GM13976 (cell line): ENCODE measurements at regions not wholly inside any gene's neighbourhood (a gene's known extent, or its start where the extent isn't known, plus 50 kb on each side); places are given as distances from the start of the nearest gene placed in this dataset.

Experiments used
- DNase-seq: peaks from one replicate; pipeline ENCODE4 v3.0.0; 2012; ENCODE audit warnings: low spot score
- CTCF ChIP-seq: IDR thresholded peaks from 2 replicates; pipeline ENCODE4 v1.5.1; 2012; ENCODE audit warnings: borderline replicate concordance, mild to moderate bottlenecking; ENCODE audit not compliant: insufficient read depth; ENCODE audit errors: extremely low read depth, missing control alignments, control extremely low read depth
- in situ Hi-C: fragments of 300-500 bp; cut with MboI; formaldehyde crosslinking; loops from one replicate; pipeline ENCODE4 v1.12.0; 2022; ENCODE audit warnings: low sequenced_read_pairs, mixed read lengths, inconsistent platforms; ENCODE audit not compliant: unreplicated experiment

DNA sequence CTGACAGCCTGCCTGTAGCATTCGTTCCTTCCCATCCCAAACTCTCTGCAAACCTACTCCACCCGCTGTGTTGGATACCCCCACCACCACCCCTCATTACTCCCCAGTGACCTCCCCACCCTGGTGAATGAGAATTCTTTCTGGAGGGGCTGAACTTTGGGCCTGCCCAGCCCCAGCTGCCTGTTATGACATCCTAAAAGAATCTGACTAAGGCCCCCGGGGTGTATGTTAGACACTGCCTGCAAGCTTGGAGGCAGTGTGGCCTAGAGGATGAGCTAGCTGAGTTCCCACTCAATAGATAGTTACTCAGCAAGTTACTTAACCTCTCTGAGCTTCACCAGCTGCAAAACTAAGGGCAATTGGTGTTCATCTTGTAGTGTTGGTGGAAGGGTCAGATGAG, 110.2 kb upstream of the FGGY start:
- no peak for DNase-seq
- in situ Hi-C loops: no loop called here
- no peak for TF ChIP-seq CTCF

- no peak for DNase-seq
- in situ Hi-C loops: no loop called here
- TF ChIP-seq CTCF: no peak
These were observed 108.3 kb upstream of the FGGY start for GRCh38 chr1:59188413-59189213.

DNA sequence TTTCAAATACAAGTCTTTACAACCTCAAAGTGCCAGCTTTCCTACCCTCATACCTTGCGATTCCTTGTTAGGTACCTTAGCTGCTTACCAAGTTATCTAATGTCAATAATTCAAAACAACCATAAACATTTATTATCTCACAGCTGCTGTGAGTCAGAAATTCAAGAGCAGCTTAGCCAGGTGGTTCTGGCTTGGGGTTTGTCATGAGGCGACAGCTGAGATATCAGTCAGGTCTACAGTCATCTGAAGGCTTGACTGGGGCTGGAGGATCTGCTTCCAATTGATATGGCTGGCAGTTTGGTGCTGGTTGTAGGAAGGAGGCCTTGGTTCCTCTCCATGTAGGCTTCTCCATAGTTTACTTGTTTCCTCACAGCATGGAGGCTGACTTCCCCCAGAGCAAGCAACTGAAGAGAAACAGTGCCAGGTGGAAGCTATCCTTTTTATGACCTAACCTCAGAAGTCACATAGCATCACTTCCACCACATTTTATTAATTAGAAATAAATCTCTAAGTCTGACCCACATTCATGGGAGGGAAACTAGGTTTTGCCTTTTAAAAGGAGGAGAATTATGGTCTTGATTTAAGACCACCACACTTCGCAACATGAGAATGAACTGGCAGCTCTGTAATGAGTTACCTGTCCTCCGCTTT, 103.3 kb upstream of the FGGY start:
- in situ Hi-C loops: no loop called here
- DNase-seq: no peak
- no peak for TF ChIP-seq CTCF

- in situ Hi-C loops: no loop called here
- TF ChIP-seq CTCF: no peak
- no peak for DNase-seq
These were observed 102.3 kb upstream of the FGGY start for GRCh38 chr1:59194621-59195020.

- DNase-seq: no peak
- in situ Hi-C loops: no loop called here
- TF ChIP-seq CTCF: no peak
These were observed 101.7 kb upstream of the FGGY start for GRCh38 chr1:59195151-59195550.

DNA sequence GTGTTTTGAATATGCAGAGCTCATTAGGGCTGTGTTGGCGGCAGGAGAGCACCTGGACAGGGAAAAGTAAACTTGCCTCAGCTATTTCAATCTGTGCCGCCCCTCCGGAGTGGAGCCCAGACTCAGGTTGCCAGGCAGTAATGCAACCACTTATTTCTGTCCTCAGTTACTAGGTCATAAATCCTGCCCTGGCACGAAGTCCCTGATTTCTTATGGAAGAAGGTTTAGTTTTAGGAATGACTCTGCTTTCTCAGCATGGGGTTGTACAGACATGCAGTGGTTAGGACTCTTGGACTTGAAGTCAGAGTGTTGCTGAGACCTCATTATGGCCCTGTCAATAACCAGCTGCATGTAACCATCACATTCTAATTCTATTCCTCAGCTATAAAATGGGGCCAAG, 98.3 kb upstream of the FGGY start:
- TF ChIP-seq CTCF: no peak
- no peak for DNase-seq
- in situ Hi-C loops: no loop called here
